ENCODE measurements at regions not wholly inside any gene's neighbourhood (a gene's known extent, or its start where the extent isn't known, plus 50 kb on each side); places are given as distances from the start of the nearest gene placed in this dataset.

GRCh38 chr16:73216932-73217331, 169.0 kb upstream of the ZFHX3 start:
- no peak for TF ChIP-seq CTCF (IDR thresholded peaks at IDR 0.05)
- TF ChIP-seq, protein P1, sequence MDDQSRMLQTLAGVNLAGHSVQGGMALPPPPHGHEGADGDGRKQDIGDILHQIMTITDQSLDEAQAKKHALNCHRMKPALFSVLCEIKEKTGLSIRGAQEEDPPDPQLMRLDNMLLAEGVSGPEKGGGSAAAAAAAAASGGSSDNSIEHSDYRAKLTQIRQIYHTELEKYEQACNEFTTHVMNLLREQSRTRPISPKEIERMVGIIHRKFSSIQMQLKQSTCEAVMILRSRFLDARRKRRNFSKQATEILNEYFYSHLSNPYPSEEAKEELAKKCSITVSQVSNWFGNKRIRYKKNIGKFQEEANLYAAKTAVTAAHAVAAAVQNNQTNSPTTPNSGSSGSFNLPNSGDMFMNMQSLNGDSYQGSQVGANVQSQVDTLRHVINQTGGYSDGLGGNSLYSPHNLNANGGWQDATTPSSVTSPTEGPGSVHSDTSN (IDR thresholded peaks at IDR 0.05): no peak
- TF ChIP-seq RAD21 (IDR thresholded peaks at IDR 0.05; ENCODE audit: low read length): no peak
- TF ChIP-seq SIN3A (IDR thresholded peaks at IDR 0.05; ENCODE audit: borderline replicate concordance, low read depth, low read length): no peak
- no peak for TF ChIP-seq GABPA (IDR thresholded peaks at IDR 0.05; ENCODE audit: low read depth)
- no peak for TF ChIP-seq RCOR1 (IDR thresholded peaks at IDR 0.05; ENCODE audit: low read length)
- TF ChIP-seq MXI1 (IDR thresholded peaks at IDR 0.05; ENCODE audit: low read depth, low read length): no peak
- no peak for TF ChIP-seq REST (IDR thresholded peaks at IDR 0.05; ENCODE audit: low read depth, low read length)
- TF ChIP-seq FOXM1 (IDR thresholded peaks at IDR 0.05; ENCODE audit: low read depth): no peak
- no peak for TF ChIP-seq POLR2AphosphoS5 (IDR thresholded peaks at IDR 0.05; ENCODE audit: low read depth, low read length)

Data from SK-N-SH (cell line).